Testis (tissue), 2 donors: ENCODE measurements at regions not wholly inside any gene's neighbourhood (a gene's known extent, or its start where the extent isn't known, plus 50 kb on each side); places are given as distances from the start of the nearest gene placed in this dataset.

ENCODE experiments used
- CTCF ChIP-seq, 3 experiments: fragments of 450-650 bp in 2 of 3; fragments of 200-600 bp in 1 of 3; sonication (generic) in 1 of 3; IDR thresholded peaks; one replicate each; pipeline ENCODE4 v1.5.1; 2016 to 2019; ENCODE audit warnings: antibody characterized with exemption in 3 of 3, mild to moderate bottlenecking in 2 of 3, moderate library complexity in 1 of 3
- POLR2A ChIP-seq: fragments of 450-650 bp; IDR thresholded peaks from one replicate; pipeline ENCODE4 v1.6.1; 2017; ENCODE audit warnings: antibody characterized with exemption, mild to moderate bottlenecking, moderate library complexity

GRCh38 chr5:3281366-3281765, 314.3 kb upstream of the IRX1 start:
- no peak for TF ChIP-seq CTCF (IDR thresholded peaks at IDR 0.05)
- no peak for TF ChIP-seq POLR2A
